GM15510 (cell line): ENCODE measurements at regions not wholly inside any gene's neighbourhood (a gene's known extent, or its start where the extent isn't known, plus 50 kb on each side); places are given as distances from the start of the nearest gene placed in this dataset.

Experiments
- POLR2A ChIP-seq: IDR thresholded peaks from 3 replicates; pipeline ENCODE4 v1.6.1; 2011; ENCODE audit warnings: borderline replicate concordance; ENCODE audit not compliant: insufficient read length; ENCODE audit errors: extremely low read depth

DNA sequence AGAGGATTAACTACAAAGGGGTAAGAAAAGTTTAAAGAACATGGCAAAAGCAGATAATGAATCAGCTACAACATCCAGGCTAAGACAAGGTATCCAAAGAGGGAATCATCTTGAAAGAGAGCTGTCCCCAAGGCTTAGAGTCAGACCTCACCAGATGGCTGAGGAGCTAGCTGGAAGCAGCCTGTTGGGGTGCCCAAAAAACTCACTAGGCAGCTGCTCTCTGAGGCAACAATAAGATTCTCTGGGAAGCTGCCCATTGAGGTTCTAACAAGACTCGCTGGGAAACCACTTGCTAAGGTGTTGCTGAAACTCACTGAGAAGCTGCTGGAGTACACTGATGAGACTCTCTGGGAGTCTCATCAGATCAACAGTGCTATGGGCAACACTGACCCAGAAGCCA, 185.2 kb downstream of the CETN3 start:
- no peak for TF ChIP-seq POLR2A

DNA sequence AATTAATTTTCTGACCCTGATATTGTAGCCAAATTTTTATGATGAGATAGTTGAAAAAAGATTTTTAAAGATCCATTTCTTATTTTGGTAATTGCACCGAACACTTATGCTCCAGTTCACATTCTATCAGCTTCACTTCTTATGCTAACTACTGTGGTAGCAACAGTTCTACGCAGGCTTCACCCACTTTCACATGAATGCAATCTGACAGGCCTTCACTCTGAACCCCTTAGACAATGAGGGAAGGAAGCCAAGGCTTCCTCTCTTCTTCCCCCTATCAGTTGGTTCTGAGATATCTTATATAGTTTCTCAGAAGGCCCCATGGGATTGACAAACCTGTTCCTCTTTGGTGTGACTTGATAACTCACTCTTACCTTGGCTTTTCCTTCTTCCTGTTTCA, 185.8 kb downstream of the CETN3 start:
- TF ChIP-seq POLR2A, result no peak

DNA sequence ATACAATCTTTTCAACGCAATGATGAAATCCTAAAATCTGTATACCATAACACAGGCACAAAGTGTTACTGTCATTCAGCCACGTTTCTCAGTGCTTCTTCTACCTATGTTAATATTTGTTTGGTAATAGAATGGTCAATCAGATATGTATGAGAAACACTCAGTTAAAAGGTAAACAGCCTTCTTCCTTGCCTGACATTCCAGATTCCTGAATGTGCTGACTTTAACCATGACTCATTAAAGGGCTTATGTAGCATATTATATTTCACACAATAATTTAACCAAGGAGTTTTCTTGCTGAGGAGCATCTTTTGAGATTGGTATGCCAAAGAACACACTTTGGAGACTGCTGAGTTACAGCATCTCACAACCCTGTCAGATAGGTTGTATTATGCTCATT, 187.6 kb downstream of the CETN3 start:
- TF ChIP-seq POLR2A, result no peak

DNA sequence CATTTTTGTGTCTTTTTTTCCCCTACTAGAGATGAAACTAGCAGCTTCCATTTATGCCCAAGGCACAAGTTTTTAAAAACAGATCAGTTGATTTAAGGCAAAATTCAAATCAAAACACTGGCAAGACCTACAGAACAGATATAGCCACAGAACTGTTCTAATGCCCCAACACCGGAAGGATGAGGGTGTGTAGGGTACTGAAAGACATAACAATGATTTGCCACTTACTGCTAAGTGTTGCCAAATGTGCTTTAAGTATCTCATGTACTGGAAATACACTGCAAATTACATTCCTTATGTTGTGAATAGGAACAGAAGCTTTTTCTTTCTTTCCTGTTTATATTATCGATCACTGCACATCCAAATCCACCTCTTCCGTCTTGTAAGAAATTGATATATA, 189.0 kb downstream of the CETN3 start:
- TF ChIP-seq POLR2A, result no peak

DNA sequence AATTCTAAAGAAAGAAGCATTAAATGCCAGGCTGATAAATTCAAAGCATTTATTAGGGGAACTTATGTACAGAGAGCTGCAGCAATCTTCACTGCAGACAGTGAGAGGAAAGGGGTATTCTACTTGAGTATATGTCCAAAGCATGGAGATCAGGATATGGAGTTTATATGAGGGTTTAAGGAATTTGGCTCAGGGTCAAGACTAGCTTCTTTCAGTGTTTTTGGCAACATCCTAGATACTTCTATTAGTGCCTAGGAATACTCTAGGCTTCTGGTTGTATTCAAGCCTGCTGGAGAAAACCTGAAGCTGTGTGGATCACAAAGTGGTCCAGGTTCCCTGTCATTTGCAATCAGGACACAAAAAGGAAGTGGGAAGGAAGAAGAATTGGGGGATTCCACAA, 194.6 kb downstream of the CETN3 start:
- no peak for TF ChIP-seq POLR2A

DNA sequence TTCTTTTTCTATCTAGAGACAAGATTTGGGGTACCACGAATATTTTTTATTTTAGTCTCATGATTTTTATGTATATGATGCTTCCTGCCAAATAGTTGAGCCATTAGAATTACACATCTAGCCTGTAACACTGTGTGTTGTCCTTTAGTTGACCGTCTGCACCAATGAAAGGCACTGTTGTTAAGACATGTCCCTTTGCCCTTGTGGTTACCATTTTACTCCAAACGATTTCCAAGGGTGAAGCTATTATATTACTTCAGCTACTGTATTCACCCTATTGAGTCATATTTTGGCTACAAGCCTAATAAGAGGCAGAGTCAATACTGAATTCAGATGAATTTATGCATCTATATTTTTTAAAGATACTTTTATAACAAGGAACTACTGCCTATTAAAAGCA, 207.6 kb downstream of the CETN3 start:
- no peak for TF ChIP-seq POLR2A

DNA sequence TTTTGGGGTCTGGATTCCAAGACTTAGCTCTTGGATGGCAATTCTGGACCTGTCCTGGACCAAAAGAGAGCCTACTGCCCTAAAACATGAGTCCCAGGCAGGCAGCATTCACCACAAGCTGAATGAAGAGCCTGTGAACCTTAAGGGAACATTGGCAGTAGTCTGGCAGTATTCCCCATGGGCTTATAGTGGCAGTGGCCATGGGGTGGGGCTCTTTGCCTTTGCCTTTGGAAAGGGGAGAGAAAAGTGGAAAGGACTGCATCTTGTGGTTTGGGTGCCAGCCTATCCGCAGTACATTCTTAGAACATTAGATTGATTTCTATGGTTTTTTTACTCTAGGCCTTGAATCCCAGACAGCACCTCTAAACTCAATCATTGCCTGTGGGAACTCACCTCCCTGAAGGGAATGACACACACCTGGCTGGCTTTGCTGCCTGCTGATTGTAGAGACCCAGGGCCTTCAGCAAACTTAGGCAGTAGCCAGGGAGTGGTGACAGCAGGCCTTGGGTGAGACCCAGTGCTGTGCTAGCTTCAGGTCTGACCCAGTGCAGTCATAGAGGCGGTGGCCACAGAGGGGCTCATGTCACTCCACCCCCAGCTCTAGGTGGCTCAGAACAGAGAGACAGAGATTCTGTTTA, 216.3 kb downstream of the CETN3 start:
- TF ChIP-seq POLR2A, result no peak

DNA sequence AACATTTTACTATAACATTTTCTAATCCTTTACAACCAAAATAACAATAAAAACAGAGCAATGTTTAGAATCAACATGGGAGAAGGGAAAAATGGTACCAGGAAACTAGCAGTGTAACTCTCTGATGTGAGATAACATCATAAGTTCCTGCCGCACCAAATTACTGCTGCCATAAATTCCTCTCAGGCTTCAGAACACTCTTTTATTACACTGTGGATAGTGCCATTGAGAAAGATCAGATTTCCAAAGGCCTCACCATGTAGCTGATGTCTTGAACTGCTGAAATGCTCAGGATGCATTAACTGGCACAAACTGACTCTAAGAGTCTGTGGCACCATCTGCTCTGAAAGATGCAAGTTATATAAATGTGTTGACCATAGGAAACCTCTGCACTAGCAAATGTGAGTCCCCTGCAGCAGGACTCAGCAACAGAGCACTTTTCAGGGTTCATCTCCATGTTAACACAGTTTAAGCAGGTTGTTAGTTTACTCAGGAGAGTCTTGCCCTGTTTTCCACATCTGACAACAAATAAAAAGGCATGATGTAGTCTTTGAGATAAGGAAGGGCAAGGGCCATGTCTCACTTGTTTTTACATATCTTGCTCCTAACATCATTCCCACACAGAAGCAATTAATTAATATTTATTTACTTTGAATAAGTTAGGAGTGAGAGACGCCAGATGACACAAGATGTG, 218.1 kb downstream of the CETN3 start:
- no peak for TF ChIP-seq POLR2A

DNA sequence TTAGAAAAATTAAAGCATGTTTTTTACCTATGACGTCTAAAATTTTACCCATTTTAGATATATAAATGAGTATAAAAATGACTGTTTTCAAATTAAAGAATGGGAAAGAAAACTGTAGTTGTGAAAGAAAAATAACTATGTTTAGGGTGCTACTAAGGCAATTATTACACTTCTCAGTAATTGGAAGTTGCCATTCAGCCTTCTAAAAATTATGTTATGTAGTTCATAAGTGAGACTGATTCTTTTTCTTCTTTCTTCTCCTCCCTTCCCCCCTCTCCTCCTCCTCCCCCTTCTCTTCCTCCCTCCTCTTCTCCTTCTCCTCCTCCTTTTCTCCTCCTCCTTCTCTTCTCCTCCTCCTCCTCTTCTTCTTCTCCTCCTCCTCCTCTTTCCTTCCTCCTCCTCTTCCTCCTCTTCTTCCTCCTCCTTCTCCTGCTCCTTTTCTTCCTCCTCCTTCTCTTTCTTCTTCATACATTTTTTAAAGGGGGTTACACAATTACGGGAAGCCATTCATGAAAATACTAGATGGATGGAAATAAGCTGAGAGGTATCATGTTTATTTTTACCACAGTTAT, 223.6 kb downstream of the CETN3 start:
- no peak for TF ChIP-seq POLR2A

DNA sequence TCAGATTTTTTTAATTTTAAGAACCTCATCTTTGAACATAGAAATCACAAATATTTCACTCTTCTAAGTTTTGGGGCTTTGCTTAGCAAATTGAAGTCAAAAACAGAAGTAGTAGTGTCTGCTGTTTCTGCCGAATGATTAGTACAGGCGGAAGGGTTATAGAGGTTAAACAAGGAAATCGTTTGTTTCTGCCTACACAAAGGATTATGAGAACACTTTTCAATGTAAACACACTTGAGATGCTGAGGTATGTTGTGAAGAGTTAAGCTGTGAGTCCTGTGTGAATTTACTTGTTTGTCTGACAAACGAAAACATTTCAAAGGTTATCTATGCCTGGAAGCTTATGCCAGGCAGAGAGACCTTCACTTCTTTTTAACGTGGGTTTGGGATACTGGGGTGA, 224.8 kb downstream of the CETN3 start:
- TF ChIP-seq POLR2A, result no peak

DNA sequence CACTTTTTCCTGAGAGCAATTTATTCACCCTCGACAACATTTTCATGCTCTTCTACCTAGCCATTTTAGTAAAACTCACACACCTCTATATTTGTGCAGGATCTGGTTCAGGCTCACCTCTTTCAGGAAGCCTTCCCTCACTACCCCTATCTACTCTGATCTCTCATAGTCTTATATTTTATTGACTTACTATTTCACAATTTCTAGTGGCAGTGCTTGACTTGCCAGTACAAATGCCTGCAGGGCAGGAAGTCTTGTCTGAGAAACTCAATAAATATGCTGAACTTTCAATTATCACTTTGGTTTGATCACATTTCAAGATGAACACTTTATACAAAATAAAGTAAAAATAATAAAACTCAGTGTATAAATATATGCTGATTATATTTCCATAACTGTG, 226.8 kb downstream of the CETN3 start:
- TF ChIP-seq POLR2A, result no peak

DNA sequence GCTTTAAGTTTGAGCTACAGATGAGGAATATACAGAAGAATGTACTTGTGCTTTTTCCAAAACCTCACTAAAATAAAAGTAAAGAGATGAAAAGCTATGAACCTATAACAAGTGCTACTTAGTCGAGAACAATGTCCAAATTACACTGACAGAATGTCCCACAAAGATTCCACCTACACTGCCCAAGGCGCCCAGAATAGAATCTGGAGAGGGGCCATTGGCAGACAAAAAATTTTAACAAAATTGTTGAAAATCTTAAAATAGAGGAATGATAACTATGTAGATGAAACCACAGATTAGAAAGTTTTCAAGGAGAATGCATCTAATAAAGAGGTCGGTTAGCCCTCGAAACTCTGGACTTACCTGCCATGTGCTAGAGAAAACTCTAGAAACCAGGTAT, 235.3 kb downstream of the CETN3 start:
- no peak for TF ChIP-seq POLR2A

DNA sequence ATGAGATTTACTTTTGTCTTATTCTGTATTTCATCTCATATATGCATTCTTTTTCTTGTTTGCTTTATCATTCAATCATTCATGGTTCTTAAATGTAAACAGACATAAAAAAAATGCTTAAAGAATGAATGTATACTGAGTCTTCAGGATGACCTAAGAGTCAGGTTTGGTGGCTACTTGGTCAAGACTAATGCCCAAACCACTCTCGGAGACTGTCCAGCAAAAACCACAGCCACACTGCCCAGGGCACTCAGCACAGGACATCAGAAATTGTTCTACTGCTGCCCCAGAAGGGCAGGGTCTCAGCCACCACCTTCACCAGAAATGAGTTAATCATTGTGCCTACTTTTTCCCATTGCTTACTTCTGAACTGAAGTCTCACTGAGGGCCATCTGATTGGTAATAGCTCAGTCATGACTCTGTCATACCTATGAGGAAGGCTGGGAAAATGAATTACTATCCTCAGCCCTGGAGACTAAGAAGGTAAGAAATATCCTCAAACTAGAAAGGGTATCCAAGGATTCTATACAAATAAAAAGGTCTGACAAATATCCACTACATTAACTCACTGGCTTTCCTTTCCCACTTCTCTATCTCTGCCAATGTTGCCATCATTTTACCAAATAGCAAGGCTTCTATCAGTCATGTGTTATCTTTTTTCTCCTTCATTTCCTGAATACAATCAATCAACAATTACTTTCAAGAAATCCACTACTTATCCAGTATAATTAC, 236.1 kb downstream of the CETN3 start:
- no peak for TF ChIP-seq POLR2A

DNA sequence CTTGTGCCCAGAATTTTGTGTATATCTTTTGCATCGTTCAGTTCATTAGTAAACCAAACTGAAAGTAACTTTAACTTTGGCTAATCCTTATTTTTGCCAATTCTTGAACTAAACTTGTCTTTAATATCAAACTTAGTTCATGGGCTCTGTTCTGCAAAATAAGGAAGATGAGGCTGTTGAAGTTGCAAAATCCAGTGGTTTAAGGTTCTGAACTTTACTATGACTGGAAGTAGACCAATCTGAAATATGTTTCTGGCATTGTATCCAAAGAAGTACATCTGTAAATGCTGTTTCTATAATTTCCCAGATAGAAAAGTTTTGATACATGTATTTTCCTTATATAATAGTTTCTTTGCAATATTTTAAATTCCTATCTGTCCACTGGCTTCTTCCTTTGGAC, 238.1 kb downstream of the CETN3 start:
- no peak for TF ChIP-seq POLR2A

DNA sequence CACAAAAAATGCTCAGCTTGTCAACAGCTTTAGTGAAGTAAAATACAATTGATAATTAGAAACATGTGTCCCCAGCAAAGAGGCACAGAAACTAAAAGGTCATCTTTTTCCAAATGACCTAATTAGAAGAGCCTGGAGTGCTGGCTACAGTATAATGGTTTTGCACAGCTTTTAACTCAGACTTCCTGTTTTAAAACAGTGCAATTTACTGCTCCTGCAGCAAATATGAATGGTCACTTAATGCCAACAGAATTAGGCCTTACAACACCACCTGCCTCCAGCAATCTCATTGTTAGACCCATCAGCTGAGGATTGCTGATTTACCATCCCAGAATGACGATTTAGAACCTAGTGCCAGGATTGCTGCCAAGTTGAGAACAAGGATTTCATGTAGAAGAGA, 239.3 kb downstream of the CETN3 start:
- no peak for TF ChIP-seq POLR2A
